ENCODE measurements at regions not wholly inside any gene's neighbourhood (a gene's known extent, or its start where the extent isn't known, plus 50 kb on each side); places are given as distances from the start of the nearest gene placed in this dataset.

DNA sequence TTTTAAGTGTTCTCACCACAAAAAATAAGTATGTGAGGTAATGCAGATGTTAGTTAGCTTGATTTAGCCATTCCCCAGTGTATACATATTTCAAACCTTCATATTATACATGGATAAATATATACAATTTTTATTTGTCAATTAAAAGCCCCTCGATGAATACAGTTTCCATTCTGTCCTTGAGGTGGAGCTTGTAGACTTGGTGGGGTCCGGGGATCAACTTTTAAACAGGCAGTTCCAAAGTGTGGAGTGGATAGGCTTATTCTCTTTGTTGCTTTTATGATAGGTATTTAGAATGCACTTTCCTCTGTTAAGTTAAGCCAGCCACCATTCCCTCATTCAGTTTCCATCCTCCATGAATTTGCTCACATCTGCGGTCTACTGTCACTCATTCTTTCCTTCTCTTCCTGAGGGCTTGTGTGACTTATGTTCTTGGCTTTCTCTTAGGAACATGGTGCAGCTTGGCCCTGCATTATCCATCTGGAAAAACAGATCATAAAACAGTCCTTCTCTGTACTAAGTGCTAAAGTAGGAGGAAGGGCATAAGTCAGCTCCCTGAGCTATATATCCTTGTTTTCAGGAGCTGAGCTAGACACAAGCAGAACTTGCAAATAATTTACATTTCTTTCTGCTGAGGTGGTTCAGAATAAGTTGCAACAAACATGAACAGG is 149.1 kb downstream of the NFKBIZ start:
- no peak for TF ChIP-seq POLR2A (IDR thresholded peaks at IDR 0.05)
- peak in 1 of 2 donors; percentile 76 for TF ChIP-seq POLR2AphosphoS5 (IDR thresholded peaks at IDR 0.05; ENCODE audit: insufficient read depth in 1 of 2, low read depth in 1 of 2)
- no peaks in the 10 kb centered on the region for H3K36me3 ChIP-seq
- intact Hi-C loops (cut with DNase I), result no loop called here
- no peak for DNase-seq (ENCODE audit: extremely low spot score in 2 of 2)
- no peaks in the 10 kb centered on the region for H3K4me1 ChIP-seq
- H3K9me3 ChIP-seq, result no peaks in the 10 kb centered on the region
- no peak overlapping the region for H3K27ac ChIP-seq
- no peak overlapping the region for H3K4me3 ChIP-seq
- H3K27me3 ChIP-seq, result no peaks in the 10 kb centered on the region

DNA sequence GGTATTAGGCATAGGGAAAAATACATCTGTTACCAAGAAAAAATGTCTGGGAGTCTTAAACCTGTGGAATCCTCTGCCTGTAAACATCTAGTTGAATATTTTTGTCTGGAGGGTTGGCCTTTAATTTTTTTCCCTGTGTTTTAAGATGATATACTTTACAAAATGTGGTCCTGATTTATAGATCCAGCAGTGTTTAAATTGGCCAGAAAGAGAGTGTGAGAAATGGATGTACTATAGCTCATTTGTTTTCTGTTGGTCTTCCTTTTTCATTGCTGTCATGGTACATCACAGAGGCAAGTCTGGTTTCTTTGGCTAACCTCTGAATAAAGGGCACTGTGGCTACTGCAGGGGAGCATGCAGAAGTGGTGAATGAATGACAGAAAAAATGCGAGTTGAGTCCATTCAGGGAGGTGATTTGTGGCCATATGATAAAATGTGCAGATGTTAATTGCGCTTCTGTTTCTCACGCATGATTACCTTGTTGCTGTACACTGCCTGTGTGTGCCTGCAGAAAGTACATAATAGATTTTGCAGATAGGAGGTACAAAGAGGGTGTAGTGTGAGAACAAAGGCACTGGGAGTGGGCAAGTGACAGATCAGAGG is 150.0 kb downstream of the NFKBIZ start:
- Histone ChIP-seq H3K27me3 (no peaks in the 10 kb centered on the region), H3K27ac (no peak overlapping the region), H3K4me3 (no peak overlapping the region), H3K4me1 (no peaks in the 10 kb centered on the region), H3K36me3 (no peaks in the 10 kb centered on the region), H3K9me3 (no peaks in the 10 kb centered on the region)
- TF ChIP-seq POLR2A (IDR thresholded peaks at IDR 0.05), result no peak
- TF ChIP-seq, protein P1, sequence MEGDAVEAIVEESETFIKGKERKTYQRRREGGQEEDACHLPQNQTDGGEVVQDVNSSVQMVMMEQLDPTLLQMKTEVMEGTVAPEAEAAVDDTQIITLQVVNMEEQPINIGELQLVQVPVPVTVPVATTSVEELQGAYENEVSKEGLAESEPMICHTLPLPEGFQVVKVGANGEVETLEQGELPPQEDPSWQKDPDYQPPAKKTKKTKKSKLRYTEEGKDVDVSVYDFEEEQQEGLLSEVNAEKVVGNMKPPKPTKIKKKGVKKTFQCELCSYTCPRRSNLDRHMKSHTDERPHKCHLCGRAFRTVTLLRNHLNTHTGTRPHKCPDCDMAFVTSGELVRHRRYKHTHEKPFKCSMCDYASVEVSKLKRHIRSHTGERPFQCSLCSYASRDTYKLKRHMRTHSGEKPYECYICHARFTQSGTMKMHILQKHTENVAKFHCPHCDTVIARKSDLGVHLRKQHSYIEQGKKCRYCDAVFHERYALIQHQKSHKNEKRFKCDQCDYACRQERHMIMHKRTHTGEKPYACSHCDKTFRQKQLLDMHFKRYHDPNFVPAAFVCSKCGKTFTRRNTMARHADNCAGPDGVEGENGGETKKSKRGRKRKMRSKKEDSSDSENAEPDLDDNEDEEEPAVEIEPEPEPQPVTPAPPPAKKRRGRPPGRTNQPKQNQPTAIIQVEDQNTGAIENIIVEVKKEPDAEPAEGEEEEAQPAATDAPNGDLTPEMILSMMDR (IDR thresholded peaks at IDR 0.05), result no peak
- no peak for TF ChIP-seq POLR2AphosphoS5 (IDR thresholded peaks at IDR 0.05; ENCODE audit: insufficient read depth in 1 of 2, low read depth in 1 of 2)
- DNase-seq (ENCODE audit: extremely low spot score in 2 of 2), result no peak
- intact Hi-C loops (cut with DNase I), result no loop called here

DNA sequence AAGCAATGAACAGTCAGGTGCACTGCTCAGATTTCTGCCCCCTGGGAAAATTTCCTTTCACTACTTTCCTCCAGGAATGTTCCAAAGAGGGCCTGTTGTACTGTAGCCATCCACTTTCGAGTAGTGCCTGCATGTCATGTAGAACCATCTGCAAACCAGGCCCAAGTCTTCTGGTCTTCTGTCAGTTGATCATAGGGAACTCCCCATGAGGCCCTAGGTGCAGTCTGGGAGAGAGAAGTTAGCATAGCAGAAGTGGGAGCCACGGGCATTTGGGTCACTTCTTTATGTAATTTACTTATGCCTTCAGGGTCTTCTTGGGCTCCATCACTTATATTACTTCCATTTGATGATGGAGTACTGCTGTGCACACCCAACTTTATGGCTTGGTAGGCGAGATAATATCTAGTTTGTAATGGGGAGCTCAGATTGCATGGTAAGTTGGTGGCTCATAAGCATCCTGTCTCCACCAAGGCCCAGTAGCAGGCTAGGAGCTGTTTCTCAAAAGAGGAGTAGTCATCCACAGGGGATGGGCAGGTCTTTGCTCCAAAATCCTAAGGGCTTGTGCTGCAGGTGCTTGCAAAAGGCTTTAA is 151.4 kb downstream of the NFKBIZ start:
- intact Hi-C loops (cut with DNase I), result no loop called here
- DNase-seq (ENCODE audit: extremely low spot score in 2 of 2), result no peak
- Histone ChIP-seq H3K27me3 (no peaks in the 10 kb centered on the region), H3K9me3 (no peaks in the 10 kb centered on the region), H3K4me3 (no peak overlapping the region), H3K4me1 (no peaks in the 10 kb centered on the region), H3K27ac (no peak overlapping the region), H3K36me3 (no peaks in the 10 kb centered on the region)
- TF ChIP-seq POLR2AphosphoS5 (IDR thresholded peaks at IDR 0.05; ENCODE audit: insufficient read depth in 1 of 2, low read depth in 1 of 2) (no peak), POLR2A (IDR thresholded peaks at IDR 0.05) (no peak)
- TF ChIP-seq, protein P1 (IDR thresholded peaks at IDR 0.05), result no peak

DNA sequence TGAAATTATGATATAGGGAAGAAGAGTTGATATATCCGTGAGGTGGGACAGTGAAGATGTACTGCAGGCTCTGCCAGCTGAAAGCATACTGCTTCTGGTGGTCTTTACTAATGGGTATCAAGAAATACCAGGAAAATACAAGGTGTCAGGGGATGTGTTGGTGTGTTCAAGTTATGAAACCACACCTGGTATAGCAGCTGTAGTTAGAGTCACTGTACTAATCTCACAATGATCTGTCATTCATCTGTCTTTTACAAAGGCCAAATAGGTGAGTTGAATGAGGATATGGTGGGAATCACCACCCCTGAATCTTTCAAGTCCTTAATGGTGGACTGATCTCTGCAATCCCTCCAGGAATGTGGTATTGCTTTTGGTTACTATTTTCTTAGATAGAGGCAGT is 152.7 kb downstream of the NFKBIZ start:
- Histone ChIP-seq H3K9me3 (no peaks in the 10 kb centered on the region), H3K27ac (no peak overlapping the region), H3K4me1 (no peaks in the 10 kb centered on the region), H3K36me3 (no peaks in the 10 kb centered on the region), H3K27me3 (no peaks in the 10 kb centered on the region), H3K4me3 (no peak overlapping the region)
- intact Hi-C loops (cut with DNase I), result no loop called here
- TF ChIP-seq POLR2AphosphoS5 (IDR thresholded peaks at IDR 0.05; ENCODE audit: insufficient read depth in 1 of 2, low read depth in 1 of 2), result no peak
- no peak for TF ChIP-seq POLR2A (IDR thresholded peaks at IDR 0.05)
- TF ChIP-seq, protein P1 (IDR thresholded peaks at IDR 0.05), result no peak
- DNase-seq (ENCODE audit: extremely low spot score in 2 of 2), result no peak

DNA sequence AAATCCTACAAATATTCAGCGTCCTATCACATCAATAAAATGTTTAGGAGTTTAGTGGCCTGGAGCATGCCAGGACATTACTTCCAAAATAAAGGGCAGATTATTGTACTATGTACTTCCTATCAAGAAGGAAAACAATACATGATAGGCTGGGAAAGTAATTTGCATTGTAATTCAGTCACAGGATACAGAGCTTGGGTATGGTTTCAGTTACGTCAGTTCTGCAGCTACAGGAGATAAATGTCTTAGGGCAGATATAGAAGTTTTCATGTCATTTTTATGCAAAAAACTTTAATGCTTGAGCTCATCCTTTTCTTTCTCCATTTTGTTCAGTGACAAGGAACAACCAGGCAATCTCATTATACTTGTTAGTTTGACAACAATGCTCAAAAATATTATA is 155.2 kb downstream of the NFKBIZ start:
- DNase-seq (ENCODE audit: extremely low spot score in 2 of 2), result no peak
- Histone ChIP-seq H3K36me3 (no peaks in the 10 kb centered on the region), H3K27me3 (no peaks in the 10 kb centered on the region), H3K9me3 (no peaks in the 10 kb centered on the region), H3K4me1 (no peaks in the 10 kb centered on the region), H3K27ac (no peak overlapping the region), H3K4me3 (no peak overlapping the region)
- intact Hi-C loops (cut with DNase I), result no loop called here
- no peak for TF ChIP-seq POLR2A (IDR thresholded peaks at IDR 0.05)
- TF ChIP-seq, protein P1 (IDR thresholded peaks at IDR 0.05), result no peak
- no peak for TF ChIP-seq POLR2AphosphoS5 (IDR thresholded peaks at IDR 0.05; ENCODE audit: insufficient read depth in 1 of 2, low read depth in 1 of 2)
